Stimulated activated CD4-positive, alpha-beta T cell treated with anti-CD3 and anti-CD28 coated beads, Interleukin-2, amount 100 ng/mL, for 48 hours (primary cell): ENCODE measurements at regions not wholly inside any gene's neighbourhood (a gene's known extent, or its start where the extent isn't known, plus 50 kb on each side); places are given as distances from the start of the nearest gene placed in this dataset.
"Not testable (repeated sequence)": the region's sequence is repeated elsewhere in the genome, so short reads cannot be mapped to it uniquely, and the experiment has no call there.

Source experiments
- DNase-seq, 2 donors: peaks; one replicate each; pipeline ENCODE4 v3.0.0-alpha.2; 2020

DNA sequence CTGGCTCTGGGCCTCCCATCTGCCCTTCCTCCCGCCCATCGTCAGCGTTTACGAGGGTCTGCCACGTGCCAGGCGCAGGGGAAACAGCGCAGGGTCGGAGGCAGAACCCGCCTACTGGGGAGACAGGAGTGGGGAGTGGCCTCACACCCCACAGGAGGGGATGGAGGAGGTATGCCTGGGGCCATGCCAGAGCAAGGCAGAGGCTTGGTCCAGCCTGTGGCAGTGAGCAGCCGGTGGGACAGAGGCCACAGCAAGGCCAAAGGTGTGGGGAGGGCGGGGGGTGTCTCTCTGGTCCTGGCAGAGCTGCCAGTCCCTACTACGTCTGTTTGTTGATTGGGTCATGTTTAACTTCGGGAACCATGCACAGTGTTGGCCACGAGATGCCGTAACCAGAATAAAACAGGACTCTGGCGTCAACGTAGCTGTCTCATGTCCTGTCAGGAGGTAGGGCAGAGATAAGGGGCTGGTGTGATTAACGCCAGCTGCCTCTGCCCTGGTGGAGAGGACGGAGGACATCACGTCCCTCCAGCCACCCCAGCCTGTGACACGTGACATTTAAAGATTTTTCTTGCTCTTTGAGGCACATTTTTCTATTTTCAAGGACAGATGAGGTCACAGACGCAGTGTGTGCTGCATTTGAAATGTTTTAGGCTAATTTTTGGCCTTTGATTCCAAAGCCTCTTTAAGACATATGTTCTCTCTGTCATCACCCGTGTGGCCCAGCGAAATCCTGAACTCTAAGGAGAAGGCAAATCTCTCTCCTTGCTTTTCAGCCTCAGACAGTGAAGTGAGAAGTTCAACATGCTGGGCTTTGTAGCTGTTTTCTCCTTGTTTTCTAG is 193.3 kb downstream of the LAT start:
- not testable (repeated sequence) for DNase-seq

- DNase-seq, result not testable (repeated sequence)
Measured at GRCh38 chr16:29177203-29177887, 192.5 kb downstream of the LAT start.

DNA sequence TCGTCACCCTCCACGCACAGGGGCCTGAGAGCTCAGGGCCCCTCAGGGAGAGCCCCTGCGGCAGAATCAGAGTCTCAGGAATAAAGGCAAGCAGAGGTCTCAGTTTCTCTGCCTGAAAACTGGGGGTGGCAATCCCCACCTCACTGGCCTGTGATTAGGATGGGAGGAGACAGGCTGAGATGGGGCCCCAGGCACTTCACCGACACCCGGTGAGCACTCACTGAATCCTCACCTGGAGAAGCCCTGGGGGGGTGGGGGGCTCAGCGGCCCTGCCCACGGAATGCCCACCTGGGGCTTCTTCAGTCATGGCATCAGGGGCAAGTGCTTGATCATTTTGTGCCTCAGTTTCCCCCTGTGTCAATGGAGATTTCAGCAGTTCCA is 192.0 kb downstream of the LAT start:
- DNase-seq, result not testable (repeated sequence)

DNA sequence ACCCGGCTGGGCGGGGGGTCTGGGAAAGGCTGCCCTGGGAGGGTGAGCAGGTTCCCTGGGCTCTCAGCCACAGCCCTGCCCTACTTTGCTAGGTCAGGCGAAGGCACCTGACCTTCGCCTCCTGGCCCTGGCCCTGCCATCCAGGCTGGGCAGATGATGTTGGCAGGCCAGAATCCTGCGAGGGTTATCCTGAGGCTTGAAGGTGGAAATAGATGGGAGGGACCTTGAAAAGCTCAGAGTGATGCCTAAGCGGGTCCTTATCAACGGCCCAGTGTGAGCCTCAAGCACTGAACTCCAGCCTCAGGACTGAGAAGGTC is 191.3 kb downstream of the LAT start:
- DNase-seq, result not testable (repeated sequence)

DNA sequence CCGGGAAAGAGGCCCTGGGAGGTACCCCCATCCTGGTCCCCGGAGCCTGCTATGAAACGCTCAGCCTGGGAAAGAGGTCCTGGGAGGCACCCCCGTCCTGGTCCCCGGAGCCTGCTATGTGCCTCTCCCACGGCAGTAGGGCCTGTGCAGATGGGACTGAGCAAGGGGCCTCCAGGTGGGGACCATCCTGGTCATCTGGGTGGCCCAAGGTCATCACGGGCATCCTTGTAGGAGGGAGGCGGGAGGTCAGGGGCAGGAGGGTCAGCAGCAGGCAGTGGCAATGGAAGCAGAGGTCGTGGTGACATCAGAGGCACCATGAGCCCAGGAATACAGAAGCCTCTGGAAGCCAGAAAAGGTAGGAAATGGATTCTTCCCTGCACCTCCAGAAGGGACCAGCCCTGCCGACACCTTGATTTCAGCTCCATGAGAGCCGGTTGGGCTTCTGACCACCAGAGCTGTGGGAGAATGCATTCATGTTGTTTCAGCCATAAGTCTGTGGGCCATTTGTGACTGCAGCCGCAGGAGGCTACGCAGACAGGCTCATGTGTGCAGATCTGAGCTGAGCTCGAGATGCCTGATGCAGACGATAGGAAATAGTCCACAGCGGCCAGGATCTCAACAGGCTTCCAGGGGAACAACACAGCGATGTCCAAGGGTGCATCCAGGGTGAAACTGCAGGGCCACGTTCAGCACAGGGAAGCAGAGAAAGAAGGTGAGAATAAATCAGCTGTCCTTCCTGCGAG is 190.7 kb downstream of the LAT start:
- not testable (repeated sequence) for DNase-seq

GRCh38 chr16:29173371-29174305 is 188.8 kb downstream of the LAT start:
- not testable (repeated sequence) for DNase-seq

DNA sequence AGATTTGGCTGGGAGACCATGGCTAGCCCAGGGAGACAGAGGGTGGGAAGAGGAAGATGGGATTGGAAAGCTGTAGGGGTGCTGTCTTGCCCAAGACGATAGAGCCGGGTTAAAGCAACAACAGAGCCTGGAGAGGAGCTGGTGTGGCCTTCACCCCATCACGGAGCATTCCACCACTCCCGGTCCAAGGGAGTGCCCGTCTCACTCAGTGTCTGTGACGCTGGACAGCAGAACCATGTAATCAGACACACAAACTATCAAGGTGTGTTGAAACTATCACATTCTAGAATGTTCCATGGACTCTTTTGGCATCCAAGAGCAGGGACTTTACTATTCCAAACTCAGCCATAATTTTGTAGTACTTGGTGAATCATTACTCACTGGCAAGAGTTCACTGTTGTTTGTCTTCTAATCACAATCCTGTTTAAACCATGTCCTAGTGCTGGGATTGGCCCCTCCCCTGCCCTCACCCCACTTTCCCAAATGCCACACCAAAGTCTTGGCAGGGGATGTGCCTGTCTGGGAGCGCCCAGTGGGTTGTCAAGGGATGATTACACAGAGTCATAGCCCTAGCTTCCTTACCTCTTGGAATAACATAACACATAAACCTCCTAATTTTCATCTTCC is 187.4 kb downstream of the LAT start:
- DNase-seq, result not testable (repeated sequence)

- not testable (repeated sequence) for DNase-seq
Measured at GRCh38 chr16:29171296-29171695, 186.4 kb downstream of the LAT start.

DNA sequence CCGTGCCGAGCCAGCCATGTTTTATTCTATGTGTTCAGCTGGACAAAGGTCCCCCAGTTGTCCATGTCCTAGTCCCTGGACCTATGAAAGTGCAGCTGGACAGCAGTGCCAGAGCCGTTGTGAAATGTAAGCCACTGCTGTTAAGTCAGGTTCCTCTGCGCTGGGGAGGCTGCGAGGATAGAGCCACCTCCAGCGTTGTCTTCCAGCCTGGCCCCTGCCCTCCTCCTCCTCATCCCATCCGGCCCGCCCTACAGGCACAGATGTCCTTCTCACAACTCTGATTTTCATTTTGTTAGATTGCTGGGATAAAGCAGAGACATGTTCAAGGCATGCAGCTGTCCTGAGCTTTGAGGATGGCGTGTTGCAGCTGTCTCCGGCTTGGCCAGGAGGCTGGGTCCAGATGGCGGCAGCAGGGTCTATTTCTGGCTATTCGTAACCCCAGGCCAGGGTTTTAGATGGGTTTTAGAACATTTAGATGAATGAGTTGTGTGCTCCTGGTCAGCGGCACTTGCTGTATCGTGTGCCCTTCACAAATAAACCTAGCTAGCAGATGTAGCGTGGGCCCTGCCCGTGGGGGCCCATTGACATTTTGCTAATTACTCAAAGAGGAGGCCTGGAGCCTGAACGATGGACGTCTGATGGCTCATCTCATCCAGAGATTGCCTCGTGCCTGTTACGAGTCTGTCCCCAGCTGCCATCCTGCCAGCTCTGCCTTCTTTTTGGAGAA is 185.7 kb downstream of the LAT start:
- DNase-seq, result not testable (repeated sequence)

DNA sequence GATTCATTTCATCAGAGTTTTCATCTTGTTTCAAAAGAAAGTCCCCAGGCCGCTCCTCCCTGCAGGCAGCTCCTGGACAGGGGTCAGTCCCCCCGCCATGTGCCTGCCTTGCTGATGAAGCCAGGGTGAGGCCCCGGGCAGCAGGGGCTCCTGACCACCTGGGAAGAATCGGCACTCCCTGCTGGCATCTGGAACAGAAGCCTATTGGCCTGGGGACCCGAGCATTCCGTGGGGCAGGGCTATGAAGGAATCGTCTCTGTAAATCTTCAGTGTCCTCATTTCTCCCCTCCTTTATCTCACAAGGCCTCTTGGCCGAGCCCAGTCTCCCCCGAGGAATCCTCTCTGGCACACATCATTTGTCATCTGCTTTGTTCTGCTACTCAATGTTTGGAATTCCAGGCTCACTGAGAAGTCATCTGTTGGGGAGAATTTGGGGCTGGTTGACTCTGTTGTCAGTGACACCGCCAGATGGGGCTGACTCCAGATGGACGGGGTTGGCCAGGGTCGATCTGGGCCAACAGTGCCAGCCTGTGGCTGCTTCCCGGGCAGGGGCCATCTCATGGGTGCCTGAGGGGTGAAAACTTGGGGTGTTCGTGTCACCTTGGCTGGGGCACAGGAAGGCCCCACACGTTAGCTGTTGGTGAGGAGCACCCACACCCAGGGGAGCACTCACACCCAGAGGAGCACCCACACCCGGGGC is 184.6 kb downstream of the LAT start:
- DNase-seq, result not testable (repeated sequence)

DNA sequence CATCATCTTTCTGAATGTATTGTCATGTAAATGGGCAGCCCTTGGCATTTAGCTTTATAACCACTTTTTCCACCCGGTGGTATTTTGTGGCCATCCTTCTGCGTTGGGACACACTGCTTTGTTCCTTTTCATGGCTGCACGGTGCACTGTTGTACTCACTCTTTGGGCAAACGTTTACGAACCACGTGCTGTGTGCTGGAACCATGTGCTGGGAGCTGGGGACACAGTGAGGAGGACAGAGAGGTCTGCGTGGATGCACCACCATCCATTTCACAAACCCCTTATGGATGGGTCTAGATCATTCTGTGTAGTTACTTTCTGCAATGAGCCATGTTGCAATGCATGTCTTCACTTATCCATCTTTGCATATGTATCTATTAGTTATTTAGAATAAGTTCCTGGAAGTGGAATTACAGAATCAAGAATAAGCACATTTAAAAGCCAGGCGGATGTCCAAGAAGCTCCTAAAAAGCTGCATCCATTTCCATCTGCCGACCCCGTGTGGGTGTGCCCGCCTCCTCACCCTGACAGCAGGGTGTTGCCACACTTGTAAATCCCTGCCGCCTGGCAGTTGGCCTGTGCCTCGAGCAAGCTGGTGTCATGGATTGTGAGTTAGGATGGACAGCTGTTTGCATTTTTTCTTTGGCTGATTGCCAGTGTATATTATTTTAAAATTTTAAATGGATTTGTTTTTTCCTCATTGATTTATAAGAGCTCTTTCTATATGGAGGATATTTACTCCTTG is 183.8 kb downstream of the LAT start:
- DNase-seq, result not testable (repeated sequence)

GRCh38 chr16:29164442-29165089 is 179.7 kb downstream of the LAT start:
- not testable (repeated sequence) for DNase-seq

- DNase-seq, result not testable (repeated sequence)
Measured at GRCh38 chr16:29160171-29160570, 175.3 kb downstream of the LAT start.

DNA sequence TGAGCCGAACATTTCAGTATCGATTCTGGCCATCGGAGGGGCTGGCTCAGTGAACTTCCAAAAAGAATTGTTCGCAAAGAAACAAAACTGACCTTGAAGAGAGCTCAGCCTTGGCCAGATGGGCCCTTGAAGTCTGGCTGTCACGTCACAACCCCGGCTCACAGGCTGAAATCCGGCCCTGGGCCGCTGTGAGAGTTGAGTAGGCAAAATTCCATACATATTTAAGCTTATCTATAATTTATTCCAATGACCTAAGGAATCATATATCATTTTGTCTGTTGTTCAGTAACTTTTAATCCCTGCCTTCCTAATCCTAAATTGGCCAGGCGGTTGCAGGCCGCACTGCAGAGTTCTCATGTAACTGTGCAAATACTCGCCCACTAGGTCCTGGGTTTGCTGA is 174.8 kb downstream of the LAT start:
- not testable (repeated sequence) for DNase-seq

GRCh38 chr16:29158785-29159184 is 173.9 kb downstream of the LAT start:
- no peak for DNase-seq

- not testable (repeated sequence) for DNase-seq
Measured at GRCh38 chr16:29158031-29158784, 173.4 kb downstream of the LAT start.

DNA sequence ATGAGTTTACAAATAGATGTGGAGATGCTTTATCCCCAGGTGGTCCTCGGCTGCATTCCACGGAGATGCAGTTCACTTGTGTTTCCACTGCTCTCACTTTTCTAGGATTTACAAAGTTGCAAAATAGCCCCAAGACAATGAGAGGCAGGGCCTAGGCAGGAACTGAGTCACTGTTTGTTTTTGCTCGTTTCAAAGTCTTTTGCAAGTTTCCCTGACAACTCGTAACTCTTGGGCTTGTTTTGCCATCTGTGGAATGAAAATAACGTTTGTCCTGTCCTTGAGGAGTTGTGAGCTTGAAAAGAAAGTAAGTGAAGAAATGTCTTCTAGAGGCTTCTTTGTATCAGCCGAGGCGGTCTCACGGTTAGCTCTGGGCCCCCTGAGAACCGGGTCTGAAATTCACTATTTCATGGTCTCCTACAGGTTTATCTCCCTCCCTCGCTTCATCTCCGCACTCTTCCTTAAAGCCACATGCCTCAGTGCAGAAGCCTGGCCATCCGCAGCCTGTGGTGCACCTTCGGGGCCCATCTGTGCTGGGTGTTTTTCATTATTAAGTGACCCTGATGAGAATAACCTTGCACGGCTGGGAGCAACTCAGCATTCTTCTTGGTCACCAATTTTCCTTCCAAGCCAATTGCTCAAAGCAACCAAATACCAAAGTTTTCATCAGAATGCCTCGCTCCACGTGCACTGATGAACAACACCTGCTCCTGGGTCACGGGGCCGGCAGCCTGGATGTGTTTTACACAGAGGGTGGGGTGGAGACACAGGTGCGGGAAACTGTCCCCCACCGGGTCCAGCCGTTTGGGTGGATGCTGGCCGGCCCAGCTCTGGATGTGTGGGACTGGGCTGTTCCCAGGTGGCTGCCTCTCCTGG is 172.4 kb downstream of the LAT start:
- not testable (repeated sequence) for DNase-seq
